ENCODE measurements at regions not wholly inside any gene's neighbourhood (a gene's known extent, or its start where the extent isn't known, plus 50 kb on each side); places are given as distances from the start of the nearest gene placed in this dataset.

- TF ChIP-seq POLR2A (IDR thresholded peaks at IDR 0.05), result no peak
- no peak for TF ChIP-seq CTCF (IDR thresholded peaks at IDR 0.05)
- TF ChIP-seq POLR2AphosphoS5 (IDR thresholded peaks at IDR 0.05), result no peak
Observed at GRCh38 chr18:10230072-10230471, 224.4 kb upstream of the APCDD1 start.
